CD4-positive, alpha-beta T cell treated with Interleukin-17A for 1 hour (primary cell): ENCODE measurements at regions not wholly inside any gene's neighbourhood (a gene's known extent, or its start where the extent isn't known, plus 50 kb on each side); places are given as distances from the start of the nearest gene placed in this dataset.

Source experiments
- DNase-seq: peaks from one replicate; pipeline ENCODE4 v3.0.0-alpha.2; 2020

- no peak for DNase-seq
Observed at GRCh38 chr2:139241286-139241685, 461.1 kb upstream of the NXPH2 start.

- no peak for DNase-seq
Observed at GRCh38 chr2:139237023-139237422, 456.8 kb upstream of the NXPH2 start.

- DNase-seq: no peak
Observed at GRCh38 chr2:139230881-139231280, 450.7 kb upstream of the NXPH2 start.

- no peak for DNase-seq
Observed at GRCh38 chr2:139228276-139228675, 448.1 kb upstream of the NXPH2 start.

GRCh38 chr2:139225961-139226360 is 445.8 kb upstream of the NXPH2 start:
- DNase-seq: no peak

- no peak for DNase-seq
Observed at GRCh38 chr2:139218181-139218580, 438.0 kb upstream of the NXPH2 start.

GRCh38 chr2:139217641-139218040 is 437.5 kb upstream of the NXPH2 start:
- DNase-seq: no peak

GRCh38 chr2:139216435-139216834 is 436.2 kb upstream of the NXPH2 start:
- DNase-seq: no peak

- DNase-seq: no peak
Observed at GRCh38 chr2:139214801-139215200, 434.6 kb upstream of the NXPH2 start.

- no peak for DNase-seq
Observed at GRCh38 chr2:139209586-139209985, 429.4 kb upstream of the NXPH2 start.

GRCh38 chr2:139201516-139201915 is 421.3 kb upstream of the NXPH2 start:
- no peak for DNase-seq

GRCh38 chr2:139196754-139197153 is 416.6 kb upstream of the NXPH2 start:
- no peak for DNase-seq

- DNase-seq: no peak
Observed at GRCh38 chr2:139194546-139194945, 414.4 kb upstream of the NXPH2 start.

- DNase-seq: no peak
Observed at GRCh38 chr2:139177041-139177440, 396.9 kb upstream of the NXPH2 start.

- DNase-seq: no peak
Observed at GRCh38 chr2:139175510-139175909, 395.3 kb upstream of the NXPH2 start.

GRCh38 chr2:139170406-139170805 is 390.2 kb upstream of the NXPH2 start:
- no peak for DNase-seq

- no peak for DNase-seq
Observed at GRCh38 chr2:139165601-139166000, 385.4 kb upstream of the NXPH2 start.

GRCh38 chr2:139165041-139165440 is 384.9 kb upstream of the NXPH2 start:
- no peak for DNase-seq

- DNase-seq: no peak
Observed at GRCh38 chr2:139162957-139163356, 382.8 kb upstream of the NXPH2 start.

GRCh38 chr2:139162456-139162855 is 382.3 kb upstream of the NXPH2 start:
- DNase-seq: no peak

GRCh38 chr2:139160836-139161235 is 380.6 kb upstream of the NXPH2 start:
- no peak for DNase-seq

GRCh38 chr2:139159177-139159576 is 379.0 kb upstream of the NXPH2 start:
- DNase-seq: no peak

- no peak for DNase-seq
Observed at GRCh38 chr2:139156730-139157129, 376.5 kb upstream of the NXPH2 start.

GRCh38 chr2:139155991-139156390 is 375.8 kb upstream of the NXPH2 start:
- no peak for DNase-seq

- DNase-seq: no peak
Observed at GRCh38 chr2:139142252-139142880, 362.2 kb upstream of the NXPH2 start.

- no peak for DNase-seq
Observed at GRCh38 chr2:139124271-139124670, 344.1 kb upstream of the NXPH2 start.
